Adrenal gland (tissue), 5 donors: ENCODE measurements at regions not wholly inside any gene's neighbourhood (a gene's known extent, or its start where the extent isn't known, plus 50 kb on each side); places are given as distances from the start of the nearest gene placed in this dataset.

ENCODE experiments used
- CTCF ChIP-seq, 6 experiments: fragments of 450-650 bp in 4 of 6; fragments of 200-600 bp in 2 of 6; sonication (generic) in 1 of 6; IDR thresholded peaks; 1 replicate in 5 of 6; 2 replicates in 1 of 6; pipeline versions ENCODE4 v1.5.1 to v1.8.0; 2016 to 2021; ENCODE audit warnings: antibody characterized with exemption in 6 of 6, mild to moderate bottlenecking in 2 of 6, moderate library complexity in 1 of 6
- POLR2A ChIP-seq, 2 donors: fragments of 450-650 bp; IDR thresholded peaks; one replicate each; pipeline ENCODE4 v1.6.1; 2017; ENCODE audit warnings: antibody characterized with exemption in 2 of 2, mild to moderate bottlenecking in 2 of 2, moderate library complexity in 1 of 2
- donor health status: DM: no; HTN: no; CAD: no.

GRCh38 chr22:22165936-22166710 lies 78.5 kb upstream of the VPREB1 start:
- no peak for TF ChIP-seq CTCF (IDR thresholded peaks at IDR 0.05)
- no peak for TF ChIP-seq POLR2A (IDR thresholded peaks at IDR 0.05)
